ENCODE measurements at regions not wholly inside any gene's neighbourhood (a gene's known extent, or its start where the extent isn't known, plus 50 kb on each side); places are given as distances from the start of the nearest gene placed in this dataset.

DNA sequence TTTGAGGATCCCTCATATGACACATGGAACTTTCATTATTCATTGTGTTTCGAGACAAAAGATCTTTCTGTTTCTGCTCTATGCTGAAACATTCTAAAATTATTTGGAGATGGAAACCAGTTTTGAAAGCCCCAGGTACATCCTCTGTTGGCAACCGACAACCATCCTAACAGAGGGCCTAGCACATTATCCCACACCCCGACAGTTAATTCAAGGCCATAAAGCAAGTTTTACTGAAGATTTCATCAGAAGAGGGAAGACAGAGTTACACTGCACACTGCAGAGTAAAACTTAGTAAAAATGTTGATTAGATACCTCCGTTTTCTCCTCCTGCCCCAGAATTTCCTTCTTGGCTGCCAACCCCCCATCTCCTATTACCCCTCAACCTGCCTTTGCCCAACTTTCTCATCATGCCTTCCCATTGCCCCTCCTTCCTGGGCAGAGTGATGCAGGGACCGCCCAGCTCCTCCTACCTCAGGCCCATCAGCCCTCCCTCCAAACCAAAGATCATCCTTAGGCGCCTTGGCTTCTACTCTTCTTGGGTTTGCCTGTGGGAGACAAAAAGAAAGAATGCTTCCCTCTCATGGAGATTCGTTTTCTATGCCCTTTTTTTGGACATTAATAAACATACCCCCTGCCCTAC lies 52.9 kb upstream of the CITED4 start:
- DNase-seq, result no peak

DNA sequence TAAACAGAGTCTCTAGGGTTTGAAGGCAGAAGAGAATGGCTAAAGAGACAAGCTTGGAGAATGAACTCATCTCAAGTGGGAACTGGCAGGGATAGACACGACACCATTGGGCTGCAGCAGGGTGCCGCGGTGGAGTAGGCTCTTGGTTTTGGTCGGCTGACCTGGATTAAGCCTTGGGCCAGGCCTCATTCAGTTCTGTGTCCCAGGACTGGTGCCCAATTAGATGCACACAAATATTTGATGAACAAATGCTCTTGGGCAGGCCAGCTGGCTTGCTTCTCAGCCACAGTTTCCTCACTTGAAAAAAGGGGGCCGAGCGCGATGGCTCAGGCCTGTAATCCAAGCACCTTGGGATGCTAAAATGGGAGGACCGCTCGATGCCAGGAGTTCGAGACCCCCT lies 53.4 kb upstream of the CITED4 start:
- DNase-seq, result no peak

DNA sequence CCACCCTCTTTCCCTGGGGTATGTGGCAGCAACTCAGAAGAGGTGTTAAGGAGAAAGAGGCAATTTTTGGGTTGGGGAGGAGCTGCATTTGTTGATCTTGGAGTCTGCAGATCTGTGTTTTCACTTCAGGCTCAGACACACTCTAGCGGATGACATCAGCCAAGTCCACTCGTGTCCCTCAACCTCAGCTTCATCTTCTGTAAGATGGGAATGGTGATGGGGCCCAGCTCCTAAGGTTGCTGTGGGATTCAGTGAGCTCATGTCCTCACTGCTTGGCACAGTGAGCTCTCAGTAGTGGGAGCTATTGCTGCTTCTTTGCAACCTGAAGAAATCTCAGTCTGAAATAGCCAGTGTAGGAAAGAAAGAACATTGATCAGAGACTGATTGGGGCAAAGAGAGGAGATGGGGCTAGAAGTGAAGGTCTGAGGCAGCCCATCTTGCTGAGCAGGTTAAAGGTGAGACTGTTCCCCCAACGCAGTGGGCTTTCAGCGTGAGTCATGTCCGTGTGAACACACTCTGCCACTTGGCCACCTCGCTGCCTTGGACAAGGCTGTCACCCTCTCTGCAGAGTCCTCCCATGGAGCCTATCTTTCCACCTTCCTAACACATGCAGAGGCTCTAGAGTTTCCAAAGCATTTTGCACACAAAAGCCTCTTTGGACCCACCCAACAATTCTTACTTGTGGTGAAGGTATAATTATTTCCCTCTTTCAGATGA lies 56.0 kb upstream of the CITED4 start:
- DNase-seq, result no peak

DNA sequence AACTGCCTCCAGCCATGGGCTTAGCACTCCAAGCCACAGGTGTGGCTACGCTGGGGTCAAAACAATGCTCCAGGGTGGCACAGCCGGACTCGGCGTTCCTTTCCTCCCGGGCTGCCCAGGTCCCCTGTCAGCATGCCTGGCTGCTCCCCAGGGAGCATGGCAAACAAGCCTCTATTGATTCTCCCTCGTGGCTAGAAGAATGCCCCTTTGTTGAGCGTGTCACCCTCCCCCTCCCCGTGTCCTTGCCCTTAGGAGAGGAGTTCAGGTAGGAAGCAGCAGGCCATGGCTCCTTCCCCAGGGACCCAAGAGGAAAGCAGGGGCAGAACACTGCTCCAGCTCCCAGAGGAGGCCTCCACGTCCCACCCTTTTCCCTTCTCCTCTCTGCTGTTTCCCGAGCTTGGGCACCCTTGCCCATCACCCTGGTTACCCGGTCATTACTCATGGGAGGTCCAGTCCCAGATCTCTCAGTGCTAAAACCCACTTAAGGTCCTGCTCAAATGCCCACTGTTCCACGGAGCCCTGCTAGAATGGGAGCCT lies 57.4 kb upstream of the CITED4 start:
- peak; percentile 67 to 74 for DNase-seq

DNA sequence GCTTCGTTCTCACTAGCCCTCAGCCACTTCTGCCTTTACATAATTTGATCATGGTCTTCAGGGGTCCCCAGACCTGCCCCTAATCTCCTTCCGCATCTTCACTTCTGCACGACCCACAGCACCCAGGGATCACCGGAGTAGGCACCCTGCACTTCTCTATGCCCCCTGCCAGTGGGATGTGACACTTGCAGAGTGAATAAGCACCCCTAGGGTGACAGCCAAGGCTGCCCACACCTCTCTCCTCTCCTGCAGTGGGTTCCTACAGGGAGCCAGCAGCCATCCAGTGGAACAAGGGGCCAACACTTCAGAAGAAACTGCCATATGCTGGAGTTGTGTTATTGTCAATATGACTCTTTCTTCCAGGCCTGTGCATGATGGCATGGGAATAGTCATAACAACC lies 58.0 kb upstream of the CTPS1 start:
- DNase-seq, result no peak

DNA sequence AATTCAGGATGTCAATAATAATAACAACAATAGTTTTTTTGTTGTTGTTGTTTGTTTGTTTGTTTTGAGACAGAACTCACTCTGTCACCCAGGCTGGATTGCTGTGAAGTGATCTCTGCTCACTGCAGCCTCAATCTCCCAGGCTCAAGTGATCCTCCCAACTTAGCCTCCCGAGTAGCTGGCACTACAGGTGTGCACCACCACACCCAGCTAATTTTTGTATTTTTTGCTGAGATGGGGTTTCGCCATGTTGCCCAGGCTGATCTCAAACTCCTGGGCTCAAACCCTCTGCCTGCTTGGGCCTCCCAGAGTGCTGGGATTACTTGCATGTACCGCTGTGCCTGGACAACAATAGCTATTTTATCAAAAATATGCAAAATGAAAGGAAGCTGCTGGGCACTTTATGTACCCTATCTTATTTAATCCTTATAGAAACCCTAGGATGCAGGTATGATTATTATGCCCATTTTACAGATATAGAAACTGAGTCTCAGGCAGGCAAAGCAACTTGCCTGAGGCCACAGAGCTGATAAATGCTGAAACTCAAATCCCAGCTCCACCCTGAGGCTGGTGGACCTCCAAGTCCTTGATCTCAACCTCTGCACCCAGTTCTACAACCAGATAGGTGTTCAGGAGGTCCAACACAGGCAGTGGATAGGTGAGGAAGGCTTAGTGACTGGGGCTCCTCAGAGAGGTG lies 57.4 kb upstream of the CTPS1 start:
- DNase-seq, result no peak

DNA sequence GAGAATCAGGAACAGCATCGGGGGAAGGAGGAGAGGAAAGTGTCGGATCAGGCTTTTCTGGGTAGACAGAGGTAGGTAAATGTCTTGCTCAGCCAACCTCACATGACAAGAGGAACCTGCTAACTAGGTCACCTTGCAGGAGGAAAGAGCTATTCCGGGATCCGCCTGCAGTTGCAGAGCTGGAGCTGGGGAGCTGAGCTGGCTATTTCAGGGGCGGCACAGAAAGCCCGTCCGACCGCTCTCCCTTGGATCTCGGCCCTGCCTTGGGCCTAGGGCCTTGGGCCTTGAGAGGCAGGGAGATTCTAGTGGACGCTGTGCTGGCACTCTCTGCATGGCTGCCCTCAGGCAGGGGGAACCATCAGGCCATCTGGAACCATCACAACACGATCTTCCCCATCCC lies 56.5 kb upstream of the CTPS1 start:
- no peak for DNase-seq

DNA sequence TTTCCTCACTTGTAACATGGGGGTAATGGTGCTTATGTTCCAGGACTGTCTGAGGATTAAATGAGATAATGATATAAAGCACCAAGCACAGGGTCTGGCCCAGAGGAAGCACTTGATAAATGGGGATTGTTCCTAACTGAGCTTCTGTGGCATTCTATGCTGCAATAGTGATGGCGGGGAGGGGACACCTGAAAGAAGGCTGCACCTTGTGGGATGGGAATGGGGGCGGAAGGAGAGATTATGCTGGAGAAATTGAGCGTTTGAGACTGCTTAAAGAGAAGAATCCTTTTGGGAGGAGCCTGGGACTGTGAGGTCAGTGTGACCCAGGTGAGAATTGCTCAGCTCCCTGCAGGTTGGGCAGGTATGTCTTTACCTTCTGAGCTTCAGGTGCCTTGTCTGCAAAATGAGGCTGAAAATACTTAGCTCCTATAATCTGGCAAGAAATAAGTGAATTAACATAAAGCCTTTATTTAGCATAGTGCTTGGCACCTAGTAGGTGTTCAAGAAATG lies 55.9 kb upstream of the CTPS1 start:
- no peak for DNase-seq

DNA sequence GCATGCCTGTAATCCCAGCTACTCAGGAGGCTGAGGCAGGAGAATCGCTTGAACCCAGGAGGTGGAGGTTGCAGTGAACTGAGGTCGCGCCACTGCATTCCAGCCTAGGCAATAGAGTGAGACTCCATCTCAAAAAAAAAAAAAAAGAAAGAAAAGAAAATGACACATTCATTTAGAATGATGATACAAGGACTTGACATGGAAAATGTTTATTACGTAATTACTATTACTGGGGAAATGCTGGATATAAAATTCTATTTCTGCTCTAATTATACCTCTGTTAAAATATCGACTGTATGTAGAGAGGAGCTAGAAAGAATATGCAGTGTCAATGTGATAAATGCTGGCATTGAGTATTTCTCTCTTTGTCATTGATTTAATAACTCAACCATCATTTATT lies 54.7 kb upstream of the CTPS1 start:
- DNase-seq, result no peak

DNA sequence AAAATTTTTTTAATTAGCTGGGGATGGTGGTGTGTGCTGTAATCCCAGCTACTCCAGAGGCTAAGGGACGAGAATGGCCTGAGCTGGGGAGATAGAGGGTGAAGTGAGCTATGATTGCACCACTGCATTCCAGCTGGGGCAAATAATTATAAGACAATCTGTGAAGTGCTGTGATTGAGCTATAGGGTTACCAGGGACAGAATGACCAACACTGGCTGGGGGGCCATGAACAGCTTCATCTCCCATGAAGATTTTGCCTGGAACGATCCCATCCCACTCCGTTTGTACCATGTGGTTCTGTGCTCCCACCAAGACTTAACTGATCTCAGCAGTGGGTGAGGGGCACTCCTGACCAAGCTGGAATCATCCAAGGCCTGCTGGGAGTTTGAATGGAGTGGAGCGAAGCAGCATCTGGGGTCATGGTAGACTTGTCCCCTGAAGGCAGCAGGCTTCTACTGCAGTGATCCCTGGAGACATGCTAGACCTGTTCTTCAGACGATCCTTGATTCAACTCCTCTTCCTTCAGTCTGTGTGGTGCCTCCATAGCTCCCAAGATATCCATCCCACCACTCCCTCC lies 53.6 kb upstream of the CTPS1 start:
- no peak for DNase-seq

DNA sequence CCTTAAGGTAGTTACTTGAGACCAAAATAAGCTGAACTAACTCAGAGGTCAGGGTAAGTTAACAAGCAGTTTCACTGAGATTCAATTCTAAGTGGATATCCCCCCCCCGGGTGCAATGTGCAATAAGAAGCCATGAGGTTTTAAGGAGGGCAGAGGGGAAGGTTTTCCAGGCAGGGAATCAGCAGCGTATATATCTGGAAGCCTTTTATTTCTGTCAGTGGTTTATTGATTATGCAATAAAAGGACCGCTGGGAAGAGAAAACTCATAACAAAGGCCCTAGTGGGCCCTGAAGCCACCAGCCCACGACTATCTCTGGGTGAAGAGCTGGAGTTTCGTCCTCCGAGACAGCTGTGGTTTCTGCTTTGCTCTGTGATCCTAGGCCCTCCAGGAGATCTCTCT lies 53.1 kb upstream of the CTPS1 start:
- DNase-seq, result no peak

DNA sequence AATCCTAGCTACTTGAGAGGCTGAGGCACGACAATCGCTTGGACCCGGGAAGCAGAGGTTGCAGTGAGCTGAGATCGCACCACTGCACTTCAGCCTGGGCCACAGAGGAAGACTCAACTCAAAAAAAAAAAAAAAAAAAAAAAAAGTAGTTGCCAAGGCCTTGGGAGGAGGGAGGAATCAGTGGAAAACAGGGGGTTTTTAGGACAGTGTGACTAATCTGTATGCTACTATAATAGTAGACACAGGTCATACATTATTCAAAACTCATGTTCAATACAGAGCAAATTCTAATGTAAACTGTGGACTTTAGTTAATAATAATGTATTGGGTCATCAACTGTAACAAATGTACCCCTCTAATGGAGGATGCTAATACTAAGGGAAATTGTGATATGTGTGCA lies 51.7 kb upstream of the CTPS1 start:
- no peak for DNase-seq

DNA sequence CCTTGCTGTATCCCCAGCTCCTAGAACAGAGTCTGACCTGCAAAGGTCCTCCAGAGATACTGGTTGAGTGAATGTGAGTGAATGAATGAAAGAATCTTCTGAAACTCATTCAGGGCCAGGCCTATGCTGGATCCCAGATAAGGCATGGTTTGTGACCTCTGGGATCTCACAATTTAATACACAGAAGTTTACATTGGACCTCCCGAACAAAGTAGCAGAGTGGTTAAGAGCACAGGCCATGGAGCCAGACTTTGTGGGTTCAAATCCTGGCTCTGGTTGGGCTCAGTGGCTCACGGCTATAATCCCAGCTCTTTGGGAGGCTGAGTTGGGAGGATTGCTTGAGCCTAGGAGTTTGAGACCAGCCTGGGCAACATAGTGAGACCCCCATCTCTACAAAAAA lies 50.8 kb upstream of the CTPS1 start:
- no peak for DNase-seq

DNA sequence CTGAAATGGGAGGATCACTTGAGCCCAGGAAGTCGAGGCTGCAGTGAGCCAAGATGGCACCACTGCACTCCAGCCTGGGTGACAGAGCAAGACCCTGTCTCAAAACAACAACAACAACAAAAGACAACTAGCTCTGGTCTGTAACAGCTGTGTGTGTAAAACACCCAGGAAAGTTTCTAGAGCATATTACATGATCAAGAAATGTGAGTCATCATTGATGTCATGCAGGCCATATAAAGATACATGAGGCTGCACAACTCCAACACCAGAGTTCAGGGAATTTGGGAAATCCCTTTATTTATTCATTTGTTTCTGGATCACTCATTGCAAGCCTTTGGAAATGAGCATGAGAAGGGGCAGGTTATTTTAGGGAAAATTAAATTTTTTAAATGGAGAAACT lies 50.3 kb upstream of the CTPS1 start:
- DNase-seq, result no peak
